H9 (cell line): ENCODE measurements at regions not wholly inside any gene's neighbourhood (a gene's known extent, or its start where the extent isn't known, plus 50 kb on each side); places are given as distances from the start of the nearest gene placed in this dataset.
A peak's percentile ranks its signal among the peaks of the same experiment; 100 is the strongest.

ENCODE experiments used
- DNase-seq: peaks from one replicate; pipeline ENCODE4 v3.0.0-alpha.2; 2017
- H2AFZ ChIP-seq: one replicate; pipeline ENCODE4 v1.6.1; 2013; ENCODE audit warnings: mild to moderate bottlenecking, low read length, control low read depth, moderate library complexity
- H2AK5ac ChIP-seq: 2 replicates; pipeline ENCODE4 v1.6.1; 2013; ENCODE audit warnings: low read length, control low read depth, mixed read lengths; ENCODE audit not compliant: insufficient read length
- H2BK120ac ChIP-seq: one replicate; pipeline ENCODE4 v1.6.1; 2013; ENCODE audit warnings: low read depth, mild to moderate bottlenecking, low read length, control low read depth, inconsistent platforms; ENCODE audit not compliant: poor library complexity, severe bottlenecking
- H2BK12ac ChIP-seq: 2 replicates; pipeline ENCODE4 v1.6.1; 2013; ENCODE audit warnings: low read length, control low read depth, mixed read lengths, low read depth; ENCODE audit not compliant: insufficient read length
- H2BK15ac ChIP-seq: 2 replicates; pipeline ENCODE4 v1.6.1; 2013; ENCODE audit warnings: low read depth, low read length, control low read depth
- H2BK20ac ChIP-seq: one replicate; pipeline ENCODE4 v1.6.1; 2013; ENCODE audit warnings: low read depth, mild to moderate bottlenecking, low read length, control low read depth, inconsistent platforms; ENCODE audit not compliant: poor library complexity, severe bottlenecking
- H2BK5ac ChIP-seq: 2 replicates; pipeline ENCODE4 v1.6.1; 2013; ENCODE audit warnings: low read length, control low read depth, mixed read lengths; ENCODE audit not compliant: insufficient read length
- H3K14ac ChIP-seq: 2 replicates; pipeline ENCODE4 v1.6.1; 2013; ENCODE audit warnings: low read length, control low read depth; ENCODE audit not compliant: insufficient read depth
- H3K18ac ChIP-seq: 2 replicates; pipeline ENCODE4 v1.6.1; 2013; ENCODE audit warnings: low read depth, mild to moderate bottlenecking, mixed read lengths, low read length, control low read depth; ENCODE audit not compliant: insufficient read length
- H3K23ac ChIP-seq: 2 replicates; pipeline ENCODE4 v1.6.1; 2013; ENCODE audit warnings: low read length, control low read depth, mixed read lengths, low read depth; ENCODE audit not compliant: insufficient read length
- H3K23me2 ChIP-seq: 2 replicates; pipeline ENCODE4 v1.6.1; 2013; ENCODE audit warnings: low read depth, mild to moderate bottlenecking, mixed read lengths, low read length, control low read depth; ENCODE audit not compliant: insufficient read length, poor library complexity, severe bottlenecking
- H3K27ac ChIP-seq: 2 replicates; pipeline ENCODE4 v1.5.1; 2013; ENCODE audit warnings: low read length, control low read depth, mixed read lengths, low read depth; ENCODE audit not compliant: insufficient read length
- H3K27me3 ChIP-seq: 2 replicates; pipeline ENCODE4 v1.6.1; 2013; ENCODE audit warnings: low read length, control low read depth, inconsistent platforms; ENCODE audit not compliant: insufficient read depth
- H3K4ac ChIP-seq: 2 replicates; pipeline ENCODE4 v1.6.1; 2013; ENCODE audit warnings: low read depth, mild to moderate bottlenecking, control low read depth, inconsistent platforms, low read length, moderate library complexity
- H3K4me1 ChIP-seq: 2 replicates; pipeline ENCODE4 v1.6.1; 2013; ENCODE audit warnings: low read length, control low read depth, inconsistent platforms; ENCODE audit not compliant: insufficient read depth
- H3K4me2 ChIP-seq: 2 replicates; pipeline ENCODE4 v1.6.1; 2013; ENCODE audit warnings: low read length, control low read depth, mixed read lengths; ENCODE audit not compliant: insufficient read length, insufficient read depth
- H3K56ac ChIP-seq: 2 replicates; pipeline ENCODE4 v1.6.1; 2013; ENCODE audit warnings: low read depth, mild to moderate bottlenecking, mixed read lengths, low read length, control low read depth; ENCODE audit not compliant: insufficient read length
- H3K79me1 ChIP-seq: 2 replicates; pipeline ENCODE4 v1.6.1; 2013; ENCODE audit warnings: low read depth, mild to moderate bottlenecking, moderate library complexity, low read length, control low read depth, inconsistent platforms; ENCODE audit not compliant: insufficient read depth, poor library complexity, severe bottlenecking
- H3K79me2 ChIP-seq: 2 replicates; pipeline ENCODE4 v1.6.1; 2013; ENCODE audit warnings: low read length, control low read depth, inconsistent platforms; ENCODE audit not compliant: insufficient read depth
- H3K9ac ChIP-seq: 2 replicates; pipeline ENCODE4 v1.6.1; 2013; ENCODE audit warnings: low read length, control low read depth, mixed read lengths; ENCODE audit not compliant: insufficient read length; ENCODE audit errors: extremely low read depth
- H3K9me3 ChIP-seq: one replicate; pipeline ENCODE4 v1.6.1; 2013; ENCODE audit warnings: low read depth, low read length, inconsistent platforms; ENCODE audit not compliant: control insufficient read depth
- H3T11ph ChIP-seq: one replicate; pipeline ENCODE4 v1.6.1; 2013; ENCODE audit warnings: mild to moderate bottlenecking, low read length, control low read depth, inconsistent platforms
- H4K20me1 ChIP-seq: one replicate; pipeline ENCODE4 v1.6.1; 2013; ENCODE audit not compliant: control insufficient read depth, insufficient read length, insufficient read depth
- H4K5ac ChIP-seq: 2 replicates; pipeline ENCODE4 v1.6.1; 2013; ENCODE audit warnings: low read depth, mild to moderate bottlenecking, mixed read lengths, low read length, control low read depth; ENCODE audit not compliant: insufficient read length
- H4K8ac ChIP-seq: replicated peaks from 2 replicates; pipeline ENCODE4 v1.6.1; 2013; ENCODE audit warnings: low read length, control low read depth, mixed read lengths, low read depth; ENCODE audit not compliant: insufficient read length
- H4K91ac ChIP-seq: 2 replicates; pipeline ENCODE4 v1.6.1; 2013; ENCODE audit warnings: low read depth, mild to moderate bottlenecking, moderate library complexity, mixed read lengths, low read length, control low read depth; ENCODE audit not compliant: insufficient read length
- H3K27ac Mint-ChIP-seq, 3 experiments: 2 replicates in 2 of 3; 3 replicates in 1 of 3; pipeline ENCODE4 v1.8.0; 2020 to 2021; ENCODE audit warnings: mixed read lengths in 3 of 3, mild to moderate bottlenecking in 1 of 3, moderate library complexity in 1 of 3
- H3K27me3 Mint-ChIP-seq: 2 replicates; pipeline ENCODE4 v1.8.0; 2021; ENCODE audit warnings: low read depth, mild to moderate bottlenecking, moderate library complexity, mixed read lengths
- H3K36me3 Mint-ChIP-seq, 3 experiments: 2 replicates in 2 of 3; 3 replicates in 1 of 3; pipeline ENCODE4 v1.8.0; 2020 to 2021; ENCODE audit warnings: low read depth in 3 of 3, mixed read lengths in 3 of 3; ENCODE audit not compliant: insufficient read depth in 1 of 3
- H3K4me1 Mint-ChIP-seq, 2 experiments: 2 replicates each; pipeline ENCODE4 v1.8.0; 2020; ENCODE audit warnings: mixed read lengths in 2 of 2
- H3K4me3 Mint-ChIP-seq, 2 experiments: 2 replicates in 1 of 2; 3 replicates in 1 of 2; pipeline ENCODE4 v1.8.0; 2020 to 2021; ENCODE audit warnings: mild to moderate bottlenecking in 2 of 2, mixed read lengths in 2 of 2, moderate library complexity in 1 of 2
- H3K9me3 Mint-ChIP-seq, 2 experiments: 2 replicates in 1 of 2; 3 replicates in 1 of 2; pipeline ENCODE4 v1.8.0; 2020; ENCODE audit warnings: mild to moderate bottlenecking in 2 of 2, mixed read lengths in 2 of 2, moderate library complexity in 1 of 2
- CTCF ChIP-seq: fragments of 200-600 bp; sonication (generic); conservative IDR thresholded peaks from 3 replicates; pipeline ENCODE4 v1.8.0; 2021; ENCODE audit warnings: antibody characterized with exemption, mild to moderate bottlenecking
- WGBS: extraction: QIAGEN DNeasy Blood & Tissue Kit; methylation state at CpG from one replicate; pipeline ENCODE4 v1.1.7; 2013; ENCODE audit warnings: missing lambda C conversion rate, low lambda C conversion rate, mixed read lengths; ENCODE audit not compliant: insufficient read length; ENCODE audit errors: extremely low coverage; 5-methylcytosine and 5-hydroxymethylcytosine counted together

DNA sequence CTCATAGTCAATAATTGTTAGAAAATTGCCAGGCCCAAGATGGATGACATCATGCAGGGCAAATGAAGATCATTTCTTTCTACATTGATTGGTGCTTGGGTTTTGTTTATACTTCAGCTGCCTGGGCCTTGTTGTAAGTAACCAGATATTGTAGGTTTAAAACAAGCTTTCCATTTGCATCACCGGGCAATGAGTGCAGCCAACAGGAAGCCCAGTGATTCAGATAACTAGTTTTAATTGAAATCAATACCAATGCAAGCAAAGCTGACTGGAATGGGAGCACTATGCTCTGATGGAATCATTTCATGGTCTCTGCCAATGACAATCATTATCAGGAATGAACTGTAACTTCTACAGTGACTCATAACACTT, 279.3 kb downstream of the DUSP6 start:
- DNase-seq = no peak
- H2BK5ac ChIP-seq = no peak overlapping the region
- no peaks in the 10 kb centered on the region for H3K27me3 ChIP-seq
- no peak overlapping the region for H3K4ac ChIP-seq
- H3K79me1 ChIP-seq = no peaks in the 10 kb centered on the region
- H2BK120ac ChIP-seq = no peak overlapping the region
- Mint-ChIP-seq H3K27me3 (no peaks in the 10 kb centered on the region), H3K9me3 (no peaks in the 10 kb centered on the region), H3K36me3 (no peaks in the 10 kb centered on the region), H3K4me1 (peaks cover 28 to 31% of the 10 kb centered on the region in 2 experiments), H3K27ac (peak overlapping the region in 2 of 3 experiments; percentile 32 to 77; a peak in 4 of 7 replicates), H3K4me3 (no peak overlapping the region)
- H3K18ac ChIP-seq = no peak overlapping the region
- no peak overlapping the region for H3K4me2 ChIP-seq
- H4K5ac ChIP-seq = no peak overlapping the region
- no peak overlapping the region for H3K27ac ChIP-seq
- no peak overlapping the region for H2BK20ac ChIP-seq
- no peak overlapping the region for H3K23ac ChIP-seq
- H3K9me3 ChIP-seq = no peaks in the 10 kb centered on the region
- no CpG with 5 or more reads among the region's 1 CpG for WGBS
- TF ChIP-seq CTCF = no peak
- H2BK12ac ChIP-seq = no peak overlapping the region
- H2AFZ ChIP-seq = no peak overlapping the region
- no peak overlapping the region for H2AK5ac ChIP-seq
- no peak overlapping the region for H4K8ac ChIP-seq
- H3T11ph ChIP-seq = no peak overlapping the region
- no peak overlapping the region for H3K14ac ChIP-seq
- no peak overlapping the region for H2BK15ac ChIP-seq
- no peaks in the 10 kb centered on the region for H4K20me1 ChIP-seq
- H3K9ac ChIP-seq = no peak overlapping the region
- no peaks in the 10 kb centered on the region for H3K23me2 ChIP-seq
- H3K56ac ChIP-seq = no peak overlapping the region
- H4K91ac ChIP-seq = no peak overlapping the region
- H3K4me1 ChIP-seq = peaks cover 9% of the 10 kb centered on the region; the same call in 1 of the 2 replicates
- no peaks in the 10 kb centered on the region for H3K79me2 ChIP-seq
